ENCODE measurements at regions not wholly inside any gene's neighbourhood (a gene's known extent, or its start where the extent isn't known, plus 50 kb on each side); places are given as distances from the start of the nearest gene placed in this dataset.

DNA sequence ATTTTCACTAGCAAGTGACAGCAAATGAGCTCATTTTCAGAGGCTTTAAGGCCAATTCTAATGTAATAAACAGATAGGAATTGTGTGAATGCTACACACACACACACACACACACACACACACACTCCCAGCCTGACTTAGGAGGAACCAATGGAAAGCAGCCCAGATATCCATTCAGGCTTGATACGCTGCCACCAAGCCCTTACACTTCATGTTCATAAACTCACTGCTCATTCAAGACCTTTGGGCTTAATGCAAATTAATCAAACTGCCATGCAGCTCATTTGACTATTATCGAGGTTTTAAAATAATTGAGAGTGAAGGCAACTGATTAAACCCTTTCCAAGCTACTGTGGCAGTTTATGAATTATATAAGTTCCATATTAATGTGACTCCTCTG lies 298.9 kb upstream of the NCKAP5 start:
- no peak overlapping the region for H2AFZ ChIP-seq (ENCODE audit: low read depth, low read length, poor library complexity, severe bottlenecking)
- H4K20me1 ChIP-seq (ENCODE audit: insufficient read depth) = no peaks in the 10 kb centered on the region
- CTCF ChIA-PET = no interaction called here
- H3K36me3 ChIP-seq (ENCODE audit: control insufficient read depth in 1 of 2, insufficient read depth in 2 of 2, low read length in 2 of 2) = no peaks in the 10 kb centered on the region
- ATAC-seq (no peak), DNase-seq (ENCODE audit: low read depth, low spot score) (no peak)
- no peak overlapping the region for H3K9ac ChIP-seq (ENCODE audit: low read length)
- H3K4me3 ChIP-seq (replicated peaks in 1 of 2; ENCODE audit: low read depth in 1 of 2, low read length in 2 of 2) = no peak overlapping the region
- peaks cover 8% of the 10 kb centered on the region for H3K27me3 ChIP-seq (ENCODE audit: insufficient read depth, low read length)
- H3K79me2 ChIP-seq (ENCODE audit: insufficient read depth, low read length) = no peaks in the 10 kb centered on the region
- intact Hi-C loops (cut with micrococcal nuclease) = no loop called here
- no peaks in the 10 kb centered on the region for H3K9me2 ChIP-seq (ENCODE audit: insufficient read depth)
- RAD21 ChIA-PET (ENCODE audit: low non-redundant PET in 1 of 2, low total read pairs in 2 of 2, uncharacterized antibody in 2 of 2, unreplicated experiment in 2 of 2) = no interaction called here
- H3K27ac ChIP-seq (ENCODE audit: low read depth, low read length) = no peak overlapping the region
- H3K9me3 ChIP-seq (ENCODE audit: control insufficient read depth in 1 of 2, insufficient read depth in 1 of 2, low read depth in 1 of 2, low read length in 2 of 2) = no peaks in the 10 kb centered on the region
- BruUV-seq (replicated peaks) = no TSS peak
- no peak for TF ChIP-seq SRF (IDR thresholded peaks at IDR 0.05; ENCODE audit: low read depth)
- TF ChIP-seq ZFX (IDR thresholded peaks at IDR 0.05) = no peak
- no peak for TF ChIP-seq EZH2phosphoT487 (IDR thresholded peaks at IDR 0.05; ENCODE audit: borderline replicate concordance)
- TF ChIP-seq TCF7L2 (IDR thresholded peaks at IDR 0.05; ENCODE audit: borderline replicate concordance, extremely low read depth, insufficient read depth, insufficient read length) = no peak
- no peak for TF ChIP-seq POLR2AphosphoS5 (IDR thresholded peaks at IDR 0.05; ENCODE audit: low read depth, low read length)
- TF ChIP-seq, protein P1, sequence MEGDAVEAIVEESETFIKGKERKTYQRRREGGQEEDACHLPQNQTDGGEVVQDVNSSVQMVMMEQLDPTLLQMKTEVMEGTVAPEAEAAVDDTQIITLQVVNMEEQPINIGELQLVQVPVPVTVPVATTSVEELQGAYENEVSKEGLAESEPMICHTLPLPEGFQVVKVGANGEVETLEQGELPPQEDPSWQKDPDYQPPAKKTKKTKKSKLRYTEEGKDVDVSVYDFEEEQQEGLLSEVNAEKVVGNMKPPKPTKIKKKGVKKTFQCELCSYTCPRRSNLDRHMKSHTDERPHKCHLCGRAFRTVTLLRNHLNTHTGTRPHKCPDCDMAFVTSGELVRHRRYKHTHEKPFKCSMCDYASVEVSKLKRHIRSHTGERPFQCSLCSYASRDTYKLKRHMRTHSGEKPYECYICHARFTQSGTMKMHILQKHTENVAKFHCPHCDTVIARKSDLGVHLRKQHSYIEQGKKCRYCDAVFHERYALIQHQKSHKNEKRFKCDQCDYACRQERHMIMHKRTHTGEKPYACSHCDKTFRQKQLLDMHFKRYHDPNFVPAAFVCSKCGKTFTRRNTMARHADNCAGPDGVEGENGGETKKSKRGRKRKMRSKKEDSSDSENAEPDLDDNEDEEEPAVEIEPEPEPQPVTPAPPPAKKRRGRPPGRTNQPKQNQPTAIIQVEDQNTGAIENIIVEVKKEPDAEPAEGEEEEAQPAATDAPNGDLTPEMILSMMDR (IDR thresholded peaks at IDR 0.05 in 2 of 3, conservative IDR thresholded peaks at IDR 0.05 in 1 of 3; ENCODE audit: borderline replicate concordance in 1 of 3, insufficient read depth in 1 of 3, low read depth in 2 of 3, low read length in 2 of 3) = no peak
- no peak for TF ChIP-seq CBX3 (IDR thresholded peaks at IDR 0.05; ENCODE audit: low read depth)
- TF ChIP-seq YY1 (IDR thresholded peaks at IDR 0.05; ENCODE audit: extremely low read depth, insufficient replicate concordance, low read depth, low read length) = no peak
- TF ChIP-seq SP1 (IDR thresholded peaks at IDR 0.05; ENCODE audit: low read depth) = no peak
- TF ChIP-seq ZNF274 (IDR thresholded peaks at IDR 0.05; ENCODE audit: low read depth, low read length) = no peak
- no peak for TF ChIP-seq JUND (IDR thresholded peaks at IDR 0.05)
- TF ChIP-seq, protein P2, sequence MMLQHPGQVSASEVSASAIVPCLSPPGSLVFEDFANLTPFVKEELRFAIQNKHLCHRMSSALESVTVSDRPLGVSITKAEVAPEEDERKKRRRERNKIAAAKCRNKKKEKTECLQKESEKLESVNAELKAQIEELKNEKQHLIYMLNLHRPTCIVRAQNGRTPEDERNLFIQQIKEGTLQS (IDR thresholded peaks at IDR 0.05) = no peak
- TF ChIP-seq ELF1 (IDR thresholded peaks at IDR 0.05; ENCODE audit: borderline replicate concordance, low read depth) = no peak
- POLR2A ChIA-PET = no interaction called here
- H3K4me1 ChIP-seq (ENCODE audit: control insufficient read depth in 1 of 2, insufficient read depth in 2 of 2, low read length in 2 of 2) = no peaks in the 10 kb centered on the region
- no peak overlapping the region for H3K4me2 ChIP-seq (ENCODE audit: low read length)
